ENCODE measurements at regions not wholly inside any gene's neighbourhood (a gene's known extent, or its start where the extent isn't known, plus 50 kb on each side); places are given as distances from the start of the nearest gene placed in this dataset.

DNA sequence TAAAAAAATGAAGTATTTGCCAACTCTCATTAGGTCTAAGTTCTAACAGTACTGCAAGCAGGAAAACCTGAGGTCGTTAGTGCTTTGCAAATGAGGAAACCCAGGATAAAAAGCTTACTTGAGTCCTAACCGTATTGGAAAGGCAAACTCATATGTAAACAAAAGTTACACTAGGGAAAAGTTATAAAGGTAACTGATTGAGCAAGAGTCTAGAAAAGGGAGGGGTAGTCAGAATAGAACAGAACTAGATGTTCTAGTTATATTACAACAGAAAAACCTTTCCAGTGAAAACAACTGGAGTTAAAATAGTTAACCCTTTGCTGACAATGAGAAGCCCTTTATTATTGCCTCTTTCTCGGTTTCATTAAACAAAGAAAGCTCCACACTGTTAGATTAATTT is 66.4 kb upstream of the MAOA start:
- TF ChIP-seq POLR2AphosphoS5 (IDR thresholded peaks at IDR 0.05; ENCODE audit: low read depth, low read length) (no peak), POLR2A (IDR thresholded peaks at IDR 0.05; ENCODE audit: low read depth, low read length) (no peak), TAF1 (IDR thresholded peaks at IDR 0.05; ENCODE audit: low read depth, low read length) (no peak), SPI1 (IDR thresholded peaks at IDR 0.05; ENCODE audit: low read depth, low read length) (no peak)
